Activated CD4-positive, alpha-beta T cell treated with anti-CD3 and anti-CD28 coated beads for 1 hour (primary cell): ENCODE measurements at regions not wholly inside any gene's neighbourhood (a gene's known extent, or its start where the extent isn't known, plus 50 kb on each side); places are given as distances from the start of the nearest gene placed in this dataset.
"Not testable (repeated sequence)": the region's sequence is repeated elsewhere in the genome, so short reads cannot be mapped to it uniquely, and the experiment has no call there.

Experiments
- DNase-seq: peaks from one replicate; pipeline ENCODE4 v3.0.0-alpha.2; 2020

DNA sequence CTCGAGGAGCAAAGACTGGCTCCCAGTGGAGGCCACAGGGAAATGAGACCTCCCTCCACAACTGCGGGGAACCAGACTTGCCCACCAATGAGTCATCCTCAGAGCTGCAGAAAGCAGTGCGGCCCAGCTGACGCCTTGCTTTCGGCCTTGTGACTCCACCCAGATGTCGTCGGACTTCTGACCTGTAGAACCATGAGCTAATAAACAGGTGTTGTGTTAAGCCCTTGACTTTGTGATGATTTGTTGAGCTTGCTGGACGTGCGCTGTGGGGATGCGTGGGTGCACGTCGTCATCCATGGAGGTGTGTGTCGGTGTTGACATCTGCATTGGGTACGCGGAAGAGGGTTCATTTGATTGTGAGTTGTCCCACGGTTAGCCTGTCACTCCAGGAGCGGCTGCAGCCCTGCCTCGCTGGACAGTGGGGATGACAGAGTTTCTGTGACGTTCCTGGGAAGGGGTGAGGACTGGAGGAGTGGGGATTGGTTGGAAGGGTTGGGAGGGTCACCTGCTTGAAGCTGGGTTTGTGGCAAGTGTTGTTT is 154.1 kb downstream of the SH3BP4 start:
- DNase-seq, result no peak

DNA sequence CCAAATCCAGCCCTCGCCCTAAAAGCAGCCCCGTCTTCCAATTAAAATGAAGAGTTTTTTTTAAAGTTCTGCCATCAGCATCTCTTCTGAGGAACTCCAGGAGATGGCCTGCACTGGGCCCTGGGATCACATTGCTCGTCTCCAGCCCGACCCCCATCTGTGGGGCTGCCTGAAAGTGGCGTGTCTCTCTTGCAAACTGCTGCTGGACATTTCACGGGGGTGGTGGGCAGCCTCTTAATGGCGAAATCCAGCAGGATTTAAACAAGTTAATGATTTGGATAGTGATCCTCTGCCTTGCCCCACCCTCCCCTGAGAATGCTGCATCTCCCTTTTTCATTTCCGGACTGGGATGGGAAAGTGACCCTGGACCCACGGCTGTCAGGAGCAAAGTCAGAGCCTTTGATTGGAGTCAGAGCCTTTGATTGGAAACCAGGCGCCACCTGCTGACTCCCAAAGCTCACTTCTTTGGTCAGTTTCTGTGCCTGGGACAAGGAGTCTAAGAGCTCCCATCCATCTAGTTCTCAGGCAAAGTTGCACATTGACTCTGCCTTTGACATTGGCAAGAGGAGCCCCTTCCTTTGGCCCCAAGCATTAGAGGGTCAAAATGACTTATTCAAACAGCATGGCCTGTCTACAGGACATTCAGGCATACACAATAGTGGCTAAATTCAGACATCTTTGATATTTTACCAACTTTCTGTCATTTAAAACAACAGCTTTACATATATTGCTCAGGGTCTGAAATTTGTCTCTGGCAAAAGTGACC is 155.2 kb downstream of the SH3BP4 start:
- no peak for DNase-seq

DNA sequence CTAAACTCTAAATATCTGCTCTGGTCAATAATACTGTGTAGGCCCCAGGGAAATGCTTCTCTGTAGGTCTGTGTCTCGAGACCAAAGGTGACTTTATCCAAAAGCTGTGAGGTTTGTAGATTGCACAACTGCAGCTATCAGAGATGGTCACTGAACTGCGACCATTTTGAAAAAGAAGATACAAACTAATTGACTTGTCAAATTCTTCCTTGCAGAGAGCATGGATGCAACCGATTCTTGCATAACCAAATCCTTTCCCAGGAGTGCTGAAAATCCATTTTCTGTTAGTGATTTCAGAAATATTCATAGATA is 155.8 kb downstream of the SH3BP4 start:
- no peak for DNase-seq

DNA sequence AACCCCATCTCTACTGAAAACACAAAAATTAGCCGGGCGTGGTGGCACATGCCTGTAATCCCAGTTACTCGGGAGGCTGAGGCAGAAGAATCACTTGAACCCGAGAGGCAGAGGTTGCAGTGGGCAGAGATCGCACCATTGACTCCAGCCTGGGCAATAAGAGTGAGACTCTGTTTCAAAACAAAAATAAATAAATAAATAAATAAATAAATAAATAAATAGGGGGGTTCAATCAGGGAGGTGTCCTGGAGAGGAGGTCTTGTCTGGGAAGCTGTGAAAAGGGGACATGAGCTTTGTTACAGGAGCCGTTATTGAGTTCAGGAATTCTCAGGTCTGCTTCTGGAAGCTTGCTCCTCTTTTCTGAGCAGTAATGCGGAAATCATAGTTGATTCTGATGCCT is 157.7 kb downstream of the SH3BP4 start:
- not testable (repeated sequence) for DNase-seq

DNA sequence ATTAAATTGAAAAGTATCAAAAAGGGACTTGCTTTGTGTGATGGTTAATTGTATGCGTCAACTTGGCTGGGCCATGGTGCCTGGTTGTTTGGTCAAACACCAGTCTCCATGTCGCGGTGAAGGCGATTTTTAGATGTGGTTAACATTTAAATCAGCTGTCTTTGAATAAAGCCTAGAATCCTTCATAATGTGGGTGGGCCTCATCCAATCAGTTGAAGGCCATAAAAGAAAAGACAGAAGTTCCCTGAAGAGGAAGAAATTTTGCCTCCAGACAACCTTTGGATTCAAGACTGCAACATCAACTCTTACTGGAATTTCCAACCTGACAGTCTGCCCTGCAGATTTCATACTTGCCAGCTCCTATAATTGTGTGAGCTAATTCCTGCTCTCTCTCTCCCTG is 160.5 kb downstream of the SH3BP4 start:
- no peak for DNase-seq

DNA sequence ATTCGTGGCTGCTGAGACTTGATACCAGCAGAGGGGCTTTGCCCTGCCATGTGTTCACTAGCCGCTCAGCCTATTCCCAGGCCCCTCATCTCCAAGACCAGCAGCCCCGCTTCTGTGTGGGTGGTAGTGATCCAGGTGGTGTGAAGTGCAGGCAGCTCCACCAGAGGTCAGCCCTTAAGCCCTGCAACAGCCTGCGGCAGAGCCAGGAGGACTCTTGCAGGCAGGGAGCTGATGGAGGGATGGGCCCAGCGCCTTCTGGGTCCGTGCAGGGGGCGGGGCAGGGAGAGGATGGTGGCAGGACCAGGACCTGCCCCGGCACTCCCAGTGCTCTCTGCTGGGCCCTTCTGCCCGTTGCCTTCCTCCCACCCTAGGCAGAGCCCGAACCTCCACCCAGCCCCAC is 162.0 kb downstream of the SH3BP4 start:
- no peak for DNase-seq

DNA sequence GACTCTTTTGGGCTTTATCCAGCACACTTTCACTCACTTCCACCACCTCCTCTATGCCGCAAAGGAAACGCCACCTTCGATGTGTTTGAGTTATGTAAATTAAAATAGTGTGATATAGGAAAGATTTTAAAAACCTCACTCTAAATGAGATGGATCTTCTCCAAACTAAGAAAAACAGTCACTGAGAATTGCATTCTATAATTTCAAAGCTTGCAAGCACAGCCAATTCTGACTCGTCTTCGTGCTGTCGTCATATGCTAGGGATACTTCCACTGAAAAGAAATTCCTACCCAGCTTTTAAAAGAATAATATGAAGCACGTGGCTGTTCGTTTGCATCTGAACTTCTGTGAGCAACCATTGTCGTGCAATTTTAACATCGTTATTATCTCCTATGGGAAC is 162.5 kb downstream of the SH3BP4 start:
- no peak for DNase-seq

DNA sequence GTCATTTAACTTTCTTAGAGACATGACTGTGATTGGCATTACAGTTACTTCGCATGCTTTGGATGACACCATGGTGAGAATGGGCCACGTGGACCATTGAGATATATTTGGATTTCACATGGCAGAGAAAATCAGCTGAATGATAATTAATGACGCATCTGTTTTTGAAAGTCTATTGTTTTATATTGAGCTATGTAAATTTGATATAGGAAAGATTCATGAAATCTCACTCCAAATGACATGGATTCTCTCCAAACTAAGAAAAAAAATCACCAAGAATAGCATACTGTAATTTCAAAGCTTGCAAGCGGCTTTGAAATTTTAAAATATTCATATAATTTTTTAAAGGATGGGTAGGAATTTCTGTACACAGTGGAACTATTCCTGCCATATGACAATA is 163.7 kb downstream of the SH3BP4 start:
- DNase-seq, result no peak

DNA sequence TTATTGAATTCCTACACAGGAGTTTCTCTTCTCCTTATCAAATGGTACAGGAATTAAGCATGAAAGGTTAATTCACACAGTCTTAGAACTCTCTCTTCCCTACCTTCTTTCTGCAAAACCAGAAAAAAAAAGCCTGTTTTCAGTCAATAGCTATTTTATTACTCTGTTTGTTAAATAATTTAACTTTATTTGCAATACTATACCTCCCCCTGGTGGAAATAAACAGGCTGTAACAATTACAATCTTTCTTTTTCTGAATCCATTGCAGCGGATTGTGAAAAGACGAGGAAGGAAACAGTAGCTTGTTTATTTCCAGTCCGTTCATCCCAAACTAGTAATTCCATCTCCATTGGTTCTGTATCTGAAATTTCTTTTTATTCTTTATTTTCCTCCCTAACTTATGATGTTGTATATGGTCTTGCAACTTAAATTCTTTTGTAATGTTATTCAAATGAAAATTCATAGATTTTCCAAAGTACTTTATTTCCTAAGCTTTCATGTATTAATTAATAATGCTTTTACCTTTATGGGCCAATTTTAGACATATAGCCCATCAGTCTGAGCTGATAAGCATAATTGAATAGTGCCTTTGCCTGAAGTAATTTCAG is 165.2 kb downstream of the SH3BP4 start:
- DNase-seq, result no peak

DNA sequence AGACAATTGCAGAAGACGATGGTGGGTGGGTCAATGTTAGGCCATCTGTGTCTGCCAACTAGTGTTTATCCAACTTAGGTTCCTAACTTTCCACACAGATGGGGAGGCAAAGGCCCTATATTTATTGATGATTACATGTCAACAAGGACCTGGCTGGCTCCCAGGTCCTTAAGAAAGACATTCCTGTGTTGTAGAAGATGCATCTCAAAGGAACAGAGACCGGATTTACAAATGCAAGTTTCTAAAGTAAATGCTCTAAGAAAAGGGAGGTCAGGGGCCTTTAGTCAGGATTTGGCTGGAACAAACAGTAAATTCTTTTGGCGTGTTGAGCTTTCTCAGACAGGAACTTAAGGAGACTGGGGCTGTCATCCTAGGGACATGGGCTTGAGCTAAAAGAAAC is 175.0 kb downstream of the SH3BP4 start:
- no peak for DNase-seq

DNA sequence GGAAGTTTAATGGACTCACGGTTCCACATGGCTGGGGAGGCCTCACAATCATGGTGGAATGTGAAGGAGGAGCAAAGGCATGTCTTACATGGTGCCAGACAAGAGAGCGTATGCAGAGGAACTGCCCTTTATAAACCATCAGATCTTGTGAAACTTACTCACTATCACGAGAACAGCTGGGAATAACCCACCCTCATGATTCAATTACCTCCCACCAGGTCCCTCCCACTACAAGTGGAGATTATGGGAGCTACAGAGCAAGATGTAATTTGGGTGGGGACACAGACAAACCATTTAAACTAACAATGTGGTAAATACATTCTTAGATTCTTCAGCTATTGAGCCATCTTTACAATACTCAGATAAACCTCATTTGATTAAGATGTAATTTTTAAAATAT is 176.1 kb downstream of the SH3BP4 start:
- DNase-seq, result no peak

DNA sequence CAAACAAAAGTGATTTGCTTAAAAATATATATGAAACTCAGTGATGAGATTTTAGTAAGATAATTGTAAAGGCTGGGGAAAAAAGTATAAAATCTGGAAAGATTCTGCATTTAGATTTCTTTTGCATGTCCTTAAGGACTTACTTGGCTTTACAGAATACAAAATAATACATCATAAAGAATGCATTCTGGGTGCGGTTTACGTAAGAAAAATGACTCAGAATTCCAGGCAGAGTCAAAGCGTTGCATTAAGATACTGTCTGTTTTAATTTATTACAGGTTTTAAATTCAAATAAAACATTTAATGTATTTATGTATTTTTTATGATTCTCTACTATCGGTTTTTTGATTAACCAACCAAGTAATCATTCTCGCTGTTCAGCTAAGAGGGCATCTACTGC is 178.0 kb downstream of the SH3BP4 start:
- no peak for DNase-seq

DNA sequence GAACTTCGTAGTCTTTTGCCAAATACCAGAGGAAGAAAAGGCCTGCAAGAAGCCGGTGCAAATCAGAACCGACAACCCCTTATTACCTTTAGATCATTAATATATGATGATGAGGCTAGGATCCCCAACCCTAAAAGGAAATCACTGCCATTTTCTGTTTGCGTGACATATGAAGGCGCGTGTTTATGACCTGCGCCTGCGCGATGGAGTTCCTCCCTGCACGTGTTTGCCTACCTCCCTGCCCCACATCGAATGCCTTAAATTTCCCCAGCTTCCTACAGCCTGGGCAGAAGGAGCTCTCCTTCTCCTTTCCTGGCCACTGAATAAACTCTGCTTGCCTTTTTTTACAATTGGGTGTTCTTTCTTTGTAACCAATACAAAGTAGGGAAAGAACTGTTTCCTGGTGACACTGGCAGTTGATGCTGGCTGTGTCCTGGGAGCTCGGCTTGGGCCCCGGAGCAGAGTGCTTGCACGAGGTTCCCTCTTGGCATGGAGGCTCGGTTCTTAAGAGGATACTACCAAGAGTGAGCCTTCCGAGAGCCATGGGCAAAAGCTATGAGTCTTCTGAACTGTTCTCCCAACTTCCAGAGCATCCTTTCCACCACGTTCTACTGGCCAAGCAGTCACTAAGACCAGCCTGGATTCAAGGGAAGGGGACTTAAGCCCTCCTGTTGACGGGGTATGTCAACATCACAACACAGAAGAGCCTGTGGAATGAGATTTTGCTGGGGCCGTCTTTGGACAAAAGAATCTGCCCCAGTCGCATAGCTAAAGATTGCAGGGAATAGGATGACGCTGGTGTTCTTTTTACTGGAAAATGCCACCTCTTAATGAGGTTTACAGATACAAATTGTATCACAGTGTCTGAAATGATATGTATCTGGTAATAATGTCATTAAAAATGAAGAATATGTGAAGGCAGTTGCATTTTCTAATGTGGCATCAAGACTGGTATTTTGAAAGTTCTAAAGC is 179.8 kb downstream of the SH3BP4 start:
- DNase-seq, result no peak

DNA sequence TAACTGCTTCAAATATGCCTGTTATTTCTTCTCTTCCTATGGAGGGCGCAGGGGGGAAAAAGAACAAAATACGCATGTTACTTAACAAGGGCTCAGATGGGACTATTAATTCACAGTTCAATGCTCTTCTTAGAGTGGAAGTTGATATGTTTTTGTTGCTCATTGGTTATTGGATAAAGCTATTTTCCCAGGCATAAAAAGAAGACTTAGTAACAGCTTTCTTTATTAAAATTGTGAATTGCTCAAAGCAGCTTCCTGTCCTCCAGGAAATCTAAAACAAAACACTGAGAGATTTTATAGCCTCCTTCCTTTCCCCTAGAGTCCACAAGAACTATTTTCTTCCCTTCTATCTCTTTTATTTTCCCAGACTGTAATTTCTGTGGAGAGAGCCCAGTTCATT is 180.8 kb downstream of the SH3BP4 start:
- no peak for DNase-seq

DNA sequence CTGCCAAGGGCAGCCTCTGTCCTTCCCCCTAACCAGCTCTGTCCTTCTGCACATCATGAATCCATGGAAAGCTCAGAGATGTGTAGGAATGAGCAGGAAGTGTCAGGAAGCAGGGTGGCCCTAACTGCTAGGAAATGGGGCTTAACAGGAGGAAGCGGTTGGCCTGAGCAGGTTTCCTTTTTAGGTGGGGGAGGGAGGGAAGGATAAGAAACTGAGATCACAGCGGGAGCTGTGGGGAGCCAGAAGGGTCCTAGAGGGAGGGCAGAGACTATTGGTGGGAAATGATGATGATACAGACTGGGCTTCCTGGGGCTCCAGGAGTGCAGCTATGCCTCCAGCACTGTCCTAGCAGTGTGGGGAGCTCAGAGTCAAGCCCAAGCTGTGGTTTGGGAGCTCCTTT is 182.0 kb downstream of the SH3BP4 start:
- no peak for DNase-seq

DNA sequence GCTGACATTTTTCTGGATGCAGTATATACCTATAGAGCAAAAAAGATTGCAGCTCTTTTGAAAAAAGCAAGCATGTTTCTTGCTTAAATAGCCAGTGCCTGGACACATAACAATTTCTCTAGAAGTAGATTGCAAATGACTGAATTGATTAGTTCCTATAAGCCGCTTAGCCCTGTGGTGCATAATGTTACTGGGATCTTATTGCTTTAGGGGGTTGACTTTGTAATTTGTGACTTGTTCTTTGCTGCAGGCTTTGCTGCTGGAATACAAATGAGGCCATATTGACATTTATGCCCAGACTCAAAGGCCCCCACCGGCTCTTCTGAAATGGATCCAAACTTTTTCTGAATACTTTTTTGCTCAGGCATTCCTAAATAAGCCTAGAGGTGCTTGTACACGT is 182.6 kb downstream of the SH3BP4 start:
- no peak for DNase-seq

DNA sequence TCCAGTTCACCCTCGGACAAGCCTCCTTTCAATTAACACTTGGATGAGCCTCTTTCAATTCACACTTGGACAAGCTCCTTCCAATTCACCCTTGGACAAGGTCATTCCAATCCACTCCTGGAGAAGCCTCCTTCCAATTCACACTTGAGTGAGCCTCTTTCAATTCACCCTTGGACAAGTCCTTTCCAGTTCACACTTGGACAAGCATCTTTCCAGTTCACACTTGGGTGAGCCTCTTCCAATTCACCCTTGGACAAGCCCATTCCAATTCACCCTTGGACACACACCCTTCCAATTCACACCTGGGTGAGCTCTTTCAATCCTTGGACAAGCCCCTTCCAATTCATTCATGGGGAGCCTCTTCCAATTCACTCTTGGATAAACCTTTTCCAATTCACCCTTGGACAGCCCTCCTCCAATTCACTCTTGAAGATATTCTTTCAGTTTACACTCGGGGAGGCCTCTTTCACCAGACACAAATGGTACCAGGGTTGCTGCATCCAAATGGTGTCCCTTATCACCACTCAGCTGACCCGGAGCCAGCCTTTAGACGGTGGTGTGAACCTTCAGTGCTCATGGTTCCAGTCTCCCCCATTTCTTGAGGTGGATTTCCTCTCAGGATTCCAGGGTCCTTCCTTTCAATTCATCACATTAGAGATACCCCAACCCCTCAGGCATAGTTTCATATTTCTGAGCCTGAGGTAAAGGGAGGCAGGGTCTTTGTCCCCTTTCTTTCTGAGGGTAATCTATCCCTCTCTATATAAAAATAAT is 183.6 kb downstream of the SH3BP4 start:
- no peak for DNase-seq

DNA sequence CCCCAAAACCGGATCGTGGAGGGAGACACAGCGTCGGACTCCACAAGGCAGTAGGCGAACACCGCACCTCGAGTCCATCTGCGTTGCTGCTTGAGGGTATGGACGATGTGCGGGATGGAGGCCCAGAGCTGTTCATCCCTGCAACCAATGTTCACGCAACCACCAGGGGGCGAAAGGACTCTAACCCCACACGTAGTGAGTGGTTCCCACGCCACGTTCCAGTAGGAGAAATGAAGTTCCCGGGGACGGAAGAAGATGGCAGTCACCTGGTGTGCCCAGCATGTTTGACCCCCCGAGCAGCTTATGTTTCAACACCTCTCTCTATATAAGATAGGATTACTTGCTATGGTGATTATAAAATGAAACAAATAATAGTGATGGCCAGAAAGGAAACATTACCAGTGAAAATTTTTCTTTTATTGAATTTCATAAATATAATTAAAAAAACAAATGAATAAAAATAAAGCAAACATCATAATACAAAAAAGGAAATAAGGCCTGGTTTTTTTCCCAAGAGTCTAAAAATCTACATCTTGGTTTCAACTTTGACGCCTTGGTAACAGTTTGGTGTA is 184.3 kb downstream of the SH3BP4 start:
- DNase-seq, result peak; percentile 11

DNA sequence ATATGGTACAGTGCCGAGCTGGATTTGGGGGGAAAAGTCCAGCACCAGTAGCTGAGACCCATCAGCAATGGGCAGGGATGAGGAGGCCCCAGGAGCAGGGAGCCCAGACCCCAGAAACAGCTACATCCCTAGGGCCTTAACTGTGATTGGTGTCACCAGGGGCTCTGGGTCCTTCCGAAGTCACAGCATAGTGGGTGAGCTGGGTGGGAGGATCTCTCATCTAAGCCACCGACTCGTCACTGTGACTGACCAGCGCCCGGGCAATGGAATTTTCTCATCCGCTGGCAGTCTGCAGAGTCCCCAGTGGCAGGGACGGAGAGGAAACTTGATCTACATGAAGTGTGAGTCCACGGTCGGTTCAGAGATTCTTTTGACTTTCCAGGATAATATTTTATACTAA is 186.5 kb downstream of the SH3BP4 start:
- no peak for DNase-seq

DNA sequence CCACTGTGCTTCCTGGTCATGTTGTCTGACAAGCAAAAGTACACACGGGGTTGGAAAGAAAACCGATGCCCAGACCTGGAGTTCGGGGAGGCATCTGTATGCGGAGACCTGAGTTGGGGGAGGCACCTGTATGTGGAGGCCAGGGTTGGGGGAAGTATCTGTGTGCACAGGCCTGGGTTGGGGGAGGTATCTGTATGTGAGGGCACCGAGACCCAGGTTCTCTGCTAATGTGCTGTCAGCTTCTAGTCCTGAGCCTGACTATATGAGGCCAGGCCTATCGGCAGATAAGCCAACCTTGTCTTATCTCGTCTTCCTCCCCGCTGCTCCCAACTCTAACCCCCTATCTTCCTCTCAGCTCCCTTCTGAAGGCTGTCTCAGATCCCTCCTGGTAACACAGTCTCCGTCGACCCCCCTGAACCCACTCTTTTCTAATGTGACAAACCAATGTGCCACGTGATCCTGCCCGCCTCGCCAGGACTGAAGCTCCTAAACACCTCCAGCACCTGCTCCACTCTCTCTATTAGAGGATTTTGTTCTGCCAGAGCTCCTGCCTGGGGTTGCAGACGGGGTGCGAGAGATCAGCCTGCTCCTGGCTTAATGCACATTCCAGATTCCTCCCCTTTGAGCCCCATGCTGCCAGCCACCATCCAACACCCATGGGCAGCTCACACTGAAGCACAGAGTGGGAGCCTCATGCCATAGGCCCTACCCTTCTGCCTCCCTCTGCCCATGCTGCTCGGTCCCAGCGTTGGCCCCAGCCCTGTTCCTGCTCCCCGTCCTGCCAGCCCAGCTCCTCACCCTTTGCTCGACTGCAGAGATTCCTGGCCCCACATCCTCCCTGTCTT is 188.4 kb downstream of the SH3BP4 start:
- DNase-seq, result no peak

DNA sequence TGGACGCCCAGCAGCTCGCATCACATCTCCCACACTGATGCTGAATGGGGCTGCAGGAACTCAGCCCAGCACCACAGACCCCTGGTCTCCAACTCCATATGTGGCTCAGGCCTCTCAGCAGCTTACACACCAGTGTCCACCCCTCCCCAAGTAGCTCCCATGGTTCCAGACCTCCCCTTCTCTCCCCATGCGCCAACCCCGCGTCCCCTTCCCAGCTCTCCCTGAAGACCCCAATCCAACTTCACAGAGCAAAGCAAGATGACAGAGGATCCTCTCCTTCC is 188.9 kb downstream of the SH3BP4 start:
- no peak for DNase-seq
